ENCODE measurements at regions not wholly inside any gene's neighbourhood (a gene's known extent, or its start where the extent isn't known, plus 50 kb on each side); places are given as distances from the start of the nearest gene placed in this dataset.

DNA sequence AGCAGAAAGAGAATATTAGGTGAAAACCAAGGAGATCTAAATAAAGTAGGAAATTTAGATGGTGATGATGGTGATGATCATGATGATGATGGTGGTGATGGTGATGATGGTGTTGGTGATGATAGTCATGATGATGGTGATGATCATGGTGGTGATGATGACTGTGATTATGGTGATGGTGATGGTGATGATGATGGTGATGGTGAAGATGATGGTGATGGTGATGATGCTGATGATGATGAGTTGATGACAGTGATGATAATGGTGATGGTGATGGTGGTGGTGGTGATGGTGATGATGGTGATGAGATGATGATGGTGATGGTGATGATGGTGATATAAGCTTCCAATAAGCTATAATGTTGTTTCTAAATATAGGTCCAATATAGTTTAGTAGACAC is 548.2 kb upstream of the AMELY start:
- Mint-ChIP-seq H3K27me3 (peaks cover 14 to 39% of the 10 kb centered on the region in 2 donors), H3K36me3 (ENCODE audit: insufficient read depth) (no peaks in the 10 kb centered on the region), H3K4me1 (ENCODE audit: low read depth in 2 of 2) (no peaks in the 10 kb centered on the region), H3K9me3 (peaks cover 0 to 4% of the 10 kb centered on the region in 2 donors), H3K27ac (no peak overlapping the region), H3K4me3 (no peak overlapping the region)
- ATAC-seq (replicated peaks) (no peak), DNase-seq (no peak)

DNA sequence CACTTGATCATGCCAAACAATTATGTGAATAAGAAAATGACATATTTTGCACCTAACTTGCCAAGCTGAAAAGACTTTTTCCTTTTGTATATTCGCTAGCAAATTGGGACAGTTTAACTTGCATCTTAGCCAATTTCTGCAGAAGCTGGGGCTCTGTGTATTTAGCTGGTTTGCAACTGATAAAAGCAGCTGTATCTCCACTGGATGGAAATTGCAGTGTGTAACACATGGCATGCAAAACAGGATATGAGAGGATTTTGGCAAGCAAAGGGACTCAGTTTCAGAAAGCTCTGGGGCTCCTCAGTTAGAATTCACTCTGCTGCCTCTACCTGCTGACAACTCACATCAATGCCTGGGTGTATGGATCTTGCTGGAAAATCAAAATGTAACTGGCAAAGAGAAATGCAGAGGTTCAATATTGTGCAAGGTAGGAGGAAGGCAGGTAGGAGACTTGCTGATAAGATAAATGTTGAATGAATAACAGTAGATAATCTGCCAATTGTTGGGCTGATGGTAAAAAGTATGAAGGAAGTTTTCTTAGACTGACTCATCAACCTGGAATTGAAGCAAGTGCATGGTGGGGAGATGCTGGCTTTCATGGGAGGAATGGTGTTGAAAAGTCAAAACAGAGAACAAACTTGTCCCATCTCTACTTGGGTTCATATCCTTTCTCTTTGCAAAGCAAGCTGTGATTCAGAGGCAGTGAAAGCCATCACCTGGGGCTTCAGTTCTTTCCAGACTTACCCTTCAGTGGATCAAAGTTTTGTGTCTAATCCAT is 546.9 kb upstream of the AMELY start:
- DNase-seq (no peak), ATAC-seq (replicated peaks) (no peak)
- Mint-ChIP-seq H3K4me3 (no peak overlapping the region), H3K36me3 (ENCODE audit: insufficient read depth) (no peaks in the 10 kb centered on the region), H3K27ac (no peak overlapping the region), H3K27me3 (peaks cover 14 to 39% of the 10 kb centered on the region in 2 donors), H3K4me1 (ENCODE audit: low read depth in 2 of 2) (no peaks in the 10 kb centered on the region), H3K9me3 (peaks cover 0 to 4% of the 10 kb centered on the region in 2 donors)

DNA sequence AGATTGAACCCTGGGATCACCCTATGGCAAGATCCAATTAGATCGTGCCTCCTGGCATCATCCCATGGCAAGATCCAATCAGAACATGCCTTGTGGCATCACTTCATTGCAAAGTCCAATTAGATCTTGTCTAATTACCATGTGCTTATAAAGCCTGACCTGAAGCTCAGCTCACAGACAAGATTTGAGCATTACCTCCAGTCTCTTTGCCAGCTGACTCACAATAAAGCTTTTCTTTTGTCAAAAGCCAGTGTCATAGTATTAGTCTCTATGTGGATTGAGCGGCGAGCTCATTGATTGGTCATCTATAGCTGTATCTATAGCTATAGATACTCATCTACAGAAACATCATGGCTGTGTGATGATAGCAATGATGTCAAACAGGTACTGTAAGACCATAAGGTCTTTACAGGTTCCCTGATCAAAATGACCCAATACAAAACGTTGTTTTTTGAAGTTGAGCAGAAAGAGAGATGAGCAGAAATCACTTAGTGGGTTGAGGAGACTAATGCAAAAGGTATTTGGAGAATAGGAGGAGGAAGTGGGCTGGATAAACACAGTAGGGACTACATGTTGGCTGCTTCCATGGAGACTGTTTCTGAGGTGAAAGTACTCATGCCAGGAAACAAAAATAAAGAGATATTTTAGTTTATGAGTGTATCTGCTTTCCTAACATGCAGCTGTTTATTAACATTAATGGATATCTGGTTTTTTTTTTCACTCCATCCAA is 545.9 kb upstream of the AMELY start:
- Mint-ChIP-seq H3K4me3 (no peak overlapping the region), H3K27ac (no peak overlapping the region), H3K4me1 (ENCODE audit: low read depth in 2 of 2) (no peaks in the 10 kb centered on the region), H3K9me3 (peaks cover 0 to 4% of the 10 kb centered on the region in 2 donors), H3K36me3 (ENCODE audit: insufficient read depth) (no peaks in the 10 kb centered on the region), H3K27me3 (peaks cover 23 to 47% of the 10 kb centered on the region in 2 donors)
- no peak for DNase-seq
- no peak for ATAC-seq (replicated peaks)

DNA sequence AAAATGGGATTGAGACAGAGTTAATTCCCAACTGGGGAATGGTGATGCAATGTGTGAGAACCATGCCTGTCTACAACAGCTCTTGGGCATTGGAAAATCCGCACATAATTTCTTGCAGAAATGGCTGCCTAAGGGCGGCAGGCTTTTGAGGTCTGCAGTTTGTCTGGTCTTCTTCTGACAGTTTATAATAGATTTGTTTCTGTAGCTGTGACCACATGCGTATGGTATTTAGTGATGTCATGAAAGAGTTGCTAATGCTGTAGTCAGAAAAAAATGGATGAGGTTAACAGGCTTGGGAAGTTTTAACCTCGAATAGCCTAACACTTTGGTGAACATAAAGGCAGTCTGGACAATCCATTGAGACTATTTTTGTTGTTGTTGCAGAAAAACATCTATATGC is 544.1 kb upstream of the AMELY start:
- no peak overlapping the region for H3K27ac Mint-ChIP-seq
- H3K27me3 Mint-ChIP-seq: peaks cover 19 to 37% of the 10 kb centered on the region in 2 donors
- DNase-seq: no peak
- no peaks in the 10 kb centered on the region for H3K4me1 Mint-ChIP-seq (ENCODE audit: low read depth in 2 of 2)
- no peaks in the 10 kb centered on the region for H3K36me3 Mint-ChIP-seq (ENCODE audit: insufficient read depth)
- peaks cover 0 to 2% of the 10 kb centered on the region in 2 donors for H3K9me3 Mint-ChIP-seq
- no peak for ATAC-seq (replicated peaks)
- no peak overlapping the region for H3K4me3 Mint-ChIP-seq

DNA sequence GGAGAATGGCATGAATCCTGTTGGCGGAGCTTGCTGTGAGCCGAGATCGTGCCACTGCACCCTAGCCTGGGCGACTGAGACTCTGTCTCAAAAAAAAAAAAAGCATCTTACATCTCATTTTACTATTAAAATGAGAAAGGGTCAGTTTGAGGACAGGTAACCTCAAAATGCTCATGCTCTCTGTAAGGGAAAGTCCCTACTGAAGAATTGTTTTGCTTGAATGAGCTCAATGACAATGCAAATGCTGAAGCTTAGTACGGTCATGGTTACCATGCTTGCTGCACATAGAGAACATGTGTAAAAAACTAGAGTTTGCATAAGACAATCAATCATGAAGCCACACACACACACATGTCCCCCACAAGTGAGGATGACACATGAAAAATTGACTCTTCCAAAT is 541.8 kb upstream of the AMELY start:
- peaks cover 16 to 29% of the 10 kb centered on the region in 2 donors for H3K27me3 Mint-ChIP-seq
- H3K4me1 Mint-ChIP-seq (ENCODE audit: low read depth in 2 of 2): no peaks in the 10 kb centered on the region
- no peak for DNase-seq
- no peaks in the 10 kb centered on the region for H3K9me3 Mint-ChIP-seq
- H3K36me3 Mint-ChIP-seq (ENCODE audit: insufficient read depth): no peaks in the 10 kb centered on the region
- H3K27ac Mint-ChIP-seq: no peak overlapping the region
- no peak for ATAC-seq (replicated peaks)
- no peak overlapping the region for H3K4me3 Mint-ChIP-seq

DNA sequence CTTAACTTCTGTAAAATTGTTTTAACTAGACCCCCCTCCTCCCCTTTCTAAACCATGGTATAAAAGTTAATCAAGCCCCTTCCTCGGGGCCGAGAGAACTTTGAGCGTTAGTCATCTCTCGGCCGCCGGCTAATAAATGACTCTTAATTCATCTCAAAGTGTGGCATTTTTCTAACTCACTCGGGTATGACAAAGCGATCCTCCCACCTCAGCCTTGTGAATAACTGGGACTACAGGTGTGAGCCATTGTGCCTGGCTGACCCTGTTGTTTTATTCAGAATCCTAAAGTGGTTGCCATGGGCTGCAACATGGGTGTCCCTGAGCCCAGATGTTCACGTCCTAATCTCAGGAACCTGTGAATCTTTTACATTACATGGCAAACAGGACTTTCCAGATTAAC is 540.7 kb upstream of the AMELY start:
- DNase-seq: no peak
- H3K27ac Mint-ChIP-seq: no peak overlapping the region
- no peak for ATAC-seq (replicated peaks)
- H3K36me3 Mint-ChIP-seq (ENCODE audit: insufficient read depth): no peaks in the 10 kb centered on the region
- H3K4me3 Mint-ChIP-seq: no peak overlapping the region
- H3K4me1 Mint-ChIP-seq (ENCODE audit: low read depth in 2 of 2): no peaks in the 10 kb centered on the region
- no peaks in the 10 kb centered on the region for H3K9me3 Mint-ChIP-seq
- H3K27me3 Mint-ChIP-seq: peaks cover 26 to 36% of the 10 kb centered on the region in 2 donors

DNA sequence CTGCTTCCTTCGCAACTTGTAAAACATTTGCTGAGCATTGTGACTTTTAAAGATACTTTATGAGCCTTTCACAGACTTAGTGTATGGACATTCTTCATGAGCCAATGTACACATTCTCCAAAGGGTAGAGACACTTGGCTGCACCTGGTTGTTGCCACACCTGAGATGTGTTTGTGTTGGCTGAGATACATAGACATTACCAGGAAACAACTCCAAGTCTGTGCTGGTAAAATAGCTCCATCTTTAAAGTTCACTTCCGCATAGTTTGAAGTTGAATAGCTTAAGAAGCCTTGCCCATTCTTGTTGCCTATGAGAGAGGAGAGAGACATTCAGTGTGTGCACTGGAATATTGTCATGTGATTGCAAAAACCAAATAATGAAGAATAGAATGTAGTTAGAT is 538.3 kb upstream of the AMELY start:
- H3K27ac Mint-ChIP-seq: no peak overlapping the region
- no peak overlapping the region for H3K4me3 Mint-ChIP-seq
- no peaks in the 10 kb centered on the region for H3K36me3 Mint-ChIP-seq (ENCODE audit: insufficient read depth)
- H3K27me3 Mint-ChIP-seq: peaks cover 26 to 36% of the 10 kb centered on the region in 2 donors
- no peaks in the 10 kb centered on the region for H3K9me3 Mint-ChIP-seq
- ATAC-seq (replicated peaks) (no peak), DNase-seq (no peak)
- H3K4me1 Mint-ChIP-seq (ENCODE audit: low read depth in 2 of 2): no peaks in the 10 kb centered on the region

DNA sequence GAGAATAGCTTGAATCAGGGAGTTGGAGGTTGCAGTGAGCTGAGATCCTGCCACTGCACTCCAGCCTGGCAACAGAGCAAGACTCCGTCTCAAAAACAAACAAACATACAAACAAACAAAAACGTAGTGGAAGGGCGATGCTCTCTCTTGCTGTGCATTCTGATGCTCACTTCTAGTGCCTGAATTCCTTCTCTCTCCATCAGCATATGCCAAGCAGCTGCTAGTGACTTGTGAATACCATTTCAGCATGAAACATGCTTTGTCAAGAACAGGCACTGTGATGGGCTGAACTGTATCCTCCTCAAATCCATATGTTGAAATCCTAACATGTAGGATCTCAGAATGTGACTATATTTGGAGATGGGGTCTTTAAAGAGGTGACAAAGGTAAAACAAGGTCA is 537.1 kb upstream of the AMELY start:
- Mint-ChIP-seq H3K4me1 (ENCODE audit: low read depth in 2 of 2) (no peaks in the 10 kb centered on the region), H3K4me3 (no peak overlapping the region), H3K27me3 (peaks cover 26 to 28% of the 10 kb centered on the region in 2 donors), H3K36me3 (ENCODE audit: insufficient read depth) (no peaks in the 10 kb centered on the region), H3K27ac (no peak overlapping the region), H3K9me3 (no peaks in the 10 kb centered on the region)
- ATAC-seq (replicated peaks): no peak
- no peak for DNase-seq

DNA sequence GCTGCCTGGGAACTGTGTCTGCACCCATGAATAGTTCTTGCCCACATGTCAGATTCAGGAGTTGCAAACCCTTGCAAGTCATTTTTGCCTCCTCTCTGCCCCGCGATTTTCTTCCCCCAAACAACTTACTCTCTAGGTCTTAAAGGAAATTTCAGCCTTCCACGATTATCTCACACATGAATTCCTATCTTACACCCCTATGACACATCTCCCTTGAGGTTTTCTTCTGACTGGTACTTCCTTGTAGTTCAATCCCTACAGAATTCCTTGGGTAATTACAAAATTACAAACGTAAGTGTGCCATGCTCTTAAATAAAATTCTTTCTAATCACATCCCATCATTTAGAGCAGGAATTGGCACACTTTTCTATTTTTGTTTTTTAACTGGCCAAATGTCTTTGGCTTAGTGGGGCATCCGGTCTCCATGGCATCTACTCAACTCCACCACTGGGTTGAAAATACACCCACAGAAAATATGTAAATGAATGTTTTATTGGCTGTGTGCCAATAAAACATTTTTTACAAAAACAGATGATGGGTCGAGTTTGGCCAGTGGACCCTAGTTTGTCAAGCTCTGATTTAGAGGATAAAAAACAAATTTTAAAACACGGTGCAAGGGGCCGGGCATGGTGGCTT is 536.4 kb upstream of the AMELY start:
- no peaks in the 10 kb centered on the region for H3K4me1 Mint-ChIP-seq (ENCODE audit: low read depth in 2 of 2)
- peaks cover 0 to 1% of the 10 kb centered on the region in 2 donors for H3K9me3 Mint-ChIP-seq
- ATAC-seq (replicated peaks): no peak
- DNase-seq: no peak
- no peak overlapping the region for H3K4me3 Mint-ChIP-seq
- H3K27me3 Mint-ChIP-seq: peaks cover 23 to 26% of the 10 kb centered on the region in 2 donors
- H3K36me3 Mint-ChIP-seq (ENCODE audit: insufficient read depth): no peaks in the 10 kb centered on the region
- no peak overlapping the region for H3K27ac Mint-ChIP-seq

DNA sequence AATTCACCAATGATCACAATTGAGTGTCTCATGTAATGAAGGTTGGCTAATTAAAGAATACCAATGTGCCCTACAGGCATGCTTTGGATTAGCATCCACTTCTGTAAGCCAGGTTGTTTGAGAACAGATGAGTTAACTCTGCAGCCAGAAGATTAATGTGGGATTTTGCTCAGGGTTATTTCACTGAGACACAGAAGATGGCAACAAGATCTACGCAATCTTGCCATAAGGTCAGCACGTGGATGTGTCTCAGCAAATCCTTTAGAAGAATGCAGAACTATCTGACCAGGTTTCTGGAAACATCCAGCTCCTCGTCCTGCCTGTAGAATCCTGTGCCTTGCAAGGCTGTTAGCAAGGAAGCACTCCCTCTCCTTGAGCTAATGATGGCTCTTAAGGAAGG is 532.6 kb upstream of the AMELY start:
- DNase-seq (no peak), ATAC-seq (replicated peaks) (no peak)
- no peak overlapping the region for H3K27ac Mint-ChIP-seq
- peaks cover 0 to 1% of the 10 kb centered on the region in 2 donors for H3K9me3 Mint-ChIP-seq
- H3K4me3 Mint-ChIP-seq: no peak overlapping the region
- no peaks in the 10 kb centered on the region for H3K36me3 Mint-ChIP-seq (ENCODE audit: insufficient read depth)
- no peaks in the 10 kb centered on the region for H3K4me1 Mint-ChIP-seq (ENCODE audit: low read depth in 2 of 2)
- peaks cover 10 to 13% of the 10 kb centered on the region in 2 donors for H3K27me3 Mint-ChIP-seq

DNA sequence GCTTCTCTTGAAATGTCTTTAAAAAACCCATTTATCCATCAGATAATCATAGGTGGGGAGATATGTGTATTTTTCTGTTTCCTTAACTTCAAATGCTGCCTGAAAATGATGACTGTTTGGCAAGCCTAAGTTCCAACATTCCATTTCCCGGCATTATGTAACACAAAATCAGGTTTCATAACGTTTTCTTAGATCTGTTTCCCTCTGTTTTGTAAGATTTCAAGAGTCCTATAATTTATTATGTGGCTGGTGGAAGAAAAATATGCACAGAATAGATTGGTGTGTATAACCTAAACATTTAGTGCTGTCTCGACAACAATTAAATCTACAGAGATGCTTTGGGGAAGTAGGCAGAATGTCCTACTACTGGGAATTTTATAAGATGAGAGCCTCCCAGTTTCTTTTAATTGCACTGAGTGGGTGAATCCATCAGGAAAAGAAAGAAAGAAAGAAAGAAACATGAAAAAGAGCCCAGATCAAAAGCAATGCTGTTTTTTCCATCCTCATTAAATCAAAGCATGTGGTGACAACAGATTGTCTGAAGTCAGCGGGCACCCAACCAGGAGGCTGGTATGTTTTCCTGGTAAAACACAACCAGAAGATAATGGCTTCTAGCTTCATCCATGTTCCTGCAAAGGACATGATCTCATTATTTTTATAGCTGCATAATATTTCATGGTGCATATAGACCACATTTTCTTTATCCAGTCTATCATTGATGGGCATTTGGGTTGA is 529.4 kb upstream of the AMELY start:
- no peak for DNase-seq
- H3K4me3 Mint-ChIP-seq: no peak overlapping the region
- H3K9me3 Mint-ChIP-seq: peaks cover 0 to 3% of the 10 kb centered on the region in 2 donors
- no peak overlapping the region for H3K27ac Mint-ChIP-seq
- H3K36me3 Mint-ChIP-seq (ENCODE audit: insufficient read depth): no peaks in the 10 kb centered on the region
- no peaks in the 10 kb centered on the region for H3K4me1 Mint-ChIP-seq (ENCODE audit: low read depth in 2 of 2)
- no peak for ATAC-seq (replicated peaks)
- peaks cover 0 to 12% of the 10 kb centered on the region in 2 donors for H3K27me3 Mint-ChIP-seq

DNA sequence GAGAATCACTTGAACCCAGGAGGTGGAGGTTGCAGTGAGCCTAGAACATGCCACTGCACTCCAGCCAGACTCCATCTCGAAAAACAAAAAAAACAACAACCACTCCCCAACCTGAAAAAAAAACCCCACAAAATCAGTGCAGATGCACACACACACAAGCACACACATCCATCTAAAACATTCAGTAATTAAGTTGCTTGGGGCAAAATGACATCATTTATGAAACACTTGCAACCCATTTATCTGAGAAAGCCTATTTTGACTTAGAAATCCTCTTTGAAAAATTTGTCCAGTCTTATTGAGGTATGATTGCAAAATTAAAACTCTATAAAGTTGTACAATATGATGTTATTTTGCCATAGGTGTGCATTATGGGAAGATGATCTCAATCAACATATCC is 525.5 kb upstream of the AMELY start:
- no peak overlapping the region for H3K4me3 Mint-ChIP-seq
- H3K27me3 Mint-ChIP-seq: peaks cover 0 to 12% of the 10 kb centered on the region in 2 donors
- H3K9me3 Mint-ChIP-seq: peaks cover 0 to 6% of the 10 kb centered on the region in 2 donors
- DNase-seq: no peak
- no peaks in the 10 kb centered on the region for H3K4me1 Mint-ChIP-seq (ENCODE audit: low read depth in 2 of 2)
- no peaks in the 10 kb centered on the region for H3K36me3 Mint-ChIP-seq (ENCODE audit: insufficient read depth)
- no peak for ATAC-seq (replicated peaks)
- no peak overlapping the region for H3K27ac Mint-ChIP-seq

Data from effector memory CD8-positive, alpha-beta T cell (primary cell).